ENCODE measurements at regions not wholly inside any gene's neighbourhood (a gene's known extent, or its start where the extent isn't known, plus 50 kb on each side); places are given as distances from the start of the nearest gene placed in this dataset.
A peak's percentile ranks its signal among the peaks of the same experiment; 100 is the strongest.

GRCh38 chr4:20641976-20642375, 58.3 kb upstream of the PACRGL start:
- intact Hi-C loops (cut with DNase I) = no loop called here
- H3K4me1 ChIP-seq = no peaks in the 10 kb centered on the region
- peaks cover 0 to 14% (median 0%) of the 10 kb centered on the region in 11 donors for H3K9me3 ChIP-seq
- H3K36me3 ChIP-seq = no peaks in the 10 kb centered on the region
- no peaks in the 10 kb centered on the region for H3K27me3 ChIP-seq
- peak overlapping the region in 1 of 10 donors; percentile 45 for H3K27ac ChIP-seq
- DNase-seq = no peak
- no peak for TF ChIP-seq CTCF (IDR thresholded peaks at IDR 0.05)
- ATAC-seq = no peak
- no peak overlapping the region for H3K4me3 ChIP-seq
- WGBS, 2 donors = 76 to 87% methylated on average over 3 of the region's 3 CpGs

- no peak for ATAC-seq
- Histone ChIP-seq H3K4me3 (no peak overlapping the region), H3K36me3 (no peaks in the 10 kb centered on the region), H3K27me3 (no peaks in the 10 kb centered on the region), H3K27ac (no peak overlapping the region), H3K9me3 (peaks cover 0 to 14% (median 0%) of the 10 kb centered on the region in 11 donors), H3K4me1 (no peaks in the 10 kb centered on the region)
- intact Hi-C loops (cut with DNase I) = no loop called here
- TF ChIP-seq CTCF (IDR thresholded peaks at IDR 0.05) = no peak
- DNase-seq = no peak
- 52 to 56% methylated on average over 2 of the region's 2 CpGs for WGBS, 2 donors
Measured at GRCh38 chr4:20643631-20644030, 56.6 kb upstream of the PACRGL start.

GRCh38 chr4:20645236-20645635, 55.0 kb upstream of the PACRGL start:
- DNase-seq (no peak), ATAC-seq (no peak)
- no peak overlapping the region for H3K4me3 ChIP-seq
- H3K9me3 ChIP-seq = peaks cover 0 to 14% (median 0%) of the 10 kb centered on the region in 11 donors
- H3K27me3 ChIP-seq = no peaks in the 10 kb centered on the region
- no peaks in the 10 kb centered on the region for H3K4me1 ChIP-seq
- intact Hi-C loops (cut with DNase I) = no loop called here
- no peak for TF ChIP-seq CTCF (IDR thresholded peaks at IDR 0.05)
- no peaks in the 10 kb centered on the region for H3K36me3 ChIP-seq
- no peak overlapping the region for H3K27ac ChIP-seq
- WGBS, 2 donors = 67 to 71% methylated on average over 2 of the region's 2 CpGs

- H3K27ac ChIP-seq = no peak overlapping the region
- no peak for DNase-seq
- H3K27me3 ChIP-seq = no peaks in the 10 kb centered on the region
- TF ChIP-seq CTCF (IDR thresholded peaks at IDR 0.05) = no peak
- no peak overlapping the region for H3K4me3 ChIP-seq
- H3K9me3 ChIP-seq = peaks cover 0 to 8% (median 0%) of the 10 kb centered on the region in 11 donors
- intact Hi-C loops (cut with DNase I) = no loop called here
- ATAC-seq = no peak
- no peaks in the 10 kb centered on the region for H3K36me3 ChIP-seq
- no peaks in the 10 kb centered on the region for H3K4me1 ChIP-seq
Measured at GRCh38 chr4:20646287-20646686, 54.0 kb upstream of the PACRGL start.

Small RNA genes lying in the stretch of these regions (microRNA-seq; reads per million reads assigned to microRNA genes)
- 13.8 to 32.2 reads per million in 2 donors for gene MIR218-1

All from heart right ventricle (tissue), 16 donors.